HEK293T (cell line): ENCODE measurements at regions not wholly inside any gene's neighbourhood (a gene's known extent, or its start where the extent isn't known, plus 50 kb on each side); places are given as distances from the start of the nearest gene placed in this dataset.

ENCODE experiments used
- ARNT ChIP-seq: fragments of 450-650 bp; IDR thresholded peaks from 2 replicates; pipeline ENCODE4 v1.6.1; 2017; ENCODE audit warnings: mild to moderate bottlenecking
- ELF4 ChIP-seq: fragments of 450-650 bp; IDR thresholded peaks from 2 replicates; pipeline ENCODE4 v1.6.1; 2017; ENCODE audit warnings: antibody characterized with exemption
- FOXA1 ChIP-seq: fragments of 450-650 bp; IDR thresholded peaks from 2 replicates; pipeline ENCODE4 v1.6.1; 2016; ENCODE audit warnings: mild to moderate bottlenecking
- FOXK2 ChIP-seq: fragments of 450-650 bp; IDR thresholded peaks from 2 replicates; pipeline ENCODE4 v1.6.1; 2016; ENCODE audit warnings: mild to moderate bottlenecking
- FOXM1 ChIP-seq: fragments of 450-650 bp; IDR thresholded peaks from 2 replicates; pipeline ENCODE4 v1.6.1; 2017; ENCODE audit warnings: mild to moderate bottlenecking, borderline replicate concordance
- HDGF ChIP-seq: fragments of 450-650 bp; IDR thresholded peaks from 2 replicates; pipeline ENCODE4 v1.6.1; 2017; ENCODE audit warnings: antibody characterized with exemption, borderline replicate concordance
- L3MBTL2 ChIP-seq: fragments of 450-650 bp; conservative IDR thresholded peaks from 2 replicates; pipeline ENCODE4 v1.6.1; 2016; ENCODE audit warnings: mild to moderate bottlenecking
- LEF1 ChIP-seq: fragments of 450-650 bp; IDR thresholded peaks from 2 replicates; pipeline ENCODE4 v1.6.1; 2017; ENCODE audit warnings: mild to moderate bottlenecking, borderline replicate concordance
- NFRKB ChIP-seq: fragments of 450-650 bp; IDR thresholded peaks from 2 replicates; pipeline ENCODE4 v1.6.1; 2016; ENCODE audit warnings: mild to moderate bottlenecking, moderate library complexity
- PKNOX1 ChIP-seq: fragments of 450-650 bp; IDR thresholded peaks from 2 replicates; pipeline ENCODE4 v1.6.1; 2016
- SP1 ChIP-seq: fragments of 450-650 bp; IDR thresholded peaks from 2 replicates; pipeline ENCODE4 v1.6.1; 2017
- SUZ12 ChIP-seq: fragments of 450-650 bp; IDR thresholded peaks from 2 replicates; pipeline ENCODE4 v1.6.1; 2016; ENCODE audit warnings: mild to moderate bottlenecking
- TARDBP ChIP-seq: fragments of 450-650 bp; IDR thresholded peaks from 2 replicates; pipeline ENCODE4 v1.6.1; 2016
- ZNF384 ChIP-seq: fragments of 450-650 bp; IDR thresholded peaks from 2 replicates; pipeline ENCODE4 v1.6.1; 2016

- TF ChIP-seq ELF4: no peak
- TF ChIP-seq PKNOX1: peak; percentile 38; the same call in 1 of the 2 replicates
- TF ChIP-seq NFRKB: no peak
- TF ChIP-seq HDGF: no peak
- no peak for TF ChIP-seq SP1
- TF ChIP-seq LEF1: no peak
- TF ChIP-seq FOXM1: no peak
- TF ChIP-seq ARNT: no peak
- TF ChIP-seq SUZ12: no peak
- no peak for TF ChIP-seq FOXK2
- no peak for TF ChIP-seq FOXA1
- no peak for TF ChIP-seq TARDBP
- no peak for TF ChIP-seq ZNF384
- no peak for TF ChIP-seq L3MBTL2
Measured at GRCh38 chr5:77561965-77562364, 69.8 kb upstream of the WDR41 start.
